ENCODE measurements at regions not wholly inside any gene's neighbourhood (a gene's known extent, or its start where the extent isn't known, plus 50 kb on each side); places are given as distances from the start of the nearest gene placed in this dataset.

- DNase-seq (ENCODE audit: low spot score) = no peak
Measured at GRCh38 chr15:70490148-70490837, 273.1 kb downstream of the UACA start.

DNA sequence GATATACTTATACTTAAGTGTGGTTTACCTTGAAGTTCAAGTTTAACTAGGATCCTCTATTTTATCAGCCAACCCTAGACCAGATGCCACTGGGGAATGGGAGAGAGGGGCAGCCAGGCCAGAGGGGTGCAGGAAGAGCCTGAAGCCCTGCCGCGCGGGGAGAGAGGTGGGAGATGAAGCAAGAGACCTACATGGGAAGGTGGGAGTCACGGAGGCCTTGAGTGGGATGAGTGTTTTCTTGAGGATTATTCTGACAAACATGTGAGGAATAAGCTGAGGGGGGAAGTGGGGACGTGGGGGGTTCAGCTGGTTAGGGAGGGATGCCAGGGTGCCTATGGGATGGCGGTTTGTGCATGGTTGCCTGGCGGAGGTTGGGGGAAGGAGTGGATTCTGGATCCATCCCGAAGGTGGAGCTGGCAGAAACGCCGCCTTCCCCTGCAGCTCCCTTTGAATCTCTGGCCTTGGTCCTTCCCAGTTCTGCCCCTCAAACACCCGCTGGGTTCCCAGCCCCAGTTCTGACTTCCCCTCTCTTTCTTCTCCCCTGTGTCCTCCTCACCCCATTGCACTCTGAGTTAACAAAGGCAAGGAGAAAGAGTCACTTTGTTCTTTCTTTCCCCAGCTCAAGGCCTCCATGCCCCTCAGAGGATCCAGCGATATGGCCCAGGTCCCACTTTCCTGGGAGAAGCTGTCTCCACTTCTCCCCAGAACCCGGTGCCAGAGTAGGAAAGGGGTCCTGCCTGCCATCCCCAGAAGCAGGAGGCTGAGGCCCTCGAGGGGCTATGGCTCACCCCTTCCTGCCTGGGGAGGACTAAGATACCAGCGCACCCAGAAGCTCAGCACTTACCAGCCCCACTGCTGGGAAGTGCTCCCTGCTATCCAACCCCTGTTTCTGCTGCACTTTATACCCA lies 274.2 kb downstream of the UACA start:
- DNase-seq (ENCODE audit: low spot score) = no peak

- DNase-seq (ENCODE audit: low spot score) = peak; percentile 77
Measured at GRCh38 chr15:70488002-70488605, 275.3 kb downstream of the UACA start.

- no peak for DNase-seq (ENCODE audit: low spot score)
Measured at GRCh38 chr15:70487387-70487740, 276.0 kb downstream of the UACA start.

- DNase-seq (ENCODE audit: low spot score) = peak; percentile 74
Measured at GRCh38 chr15:70486451-70487386, 276.6 kb downstream of the UACA start.

DNA sequence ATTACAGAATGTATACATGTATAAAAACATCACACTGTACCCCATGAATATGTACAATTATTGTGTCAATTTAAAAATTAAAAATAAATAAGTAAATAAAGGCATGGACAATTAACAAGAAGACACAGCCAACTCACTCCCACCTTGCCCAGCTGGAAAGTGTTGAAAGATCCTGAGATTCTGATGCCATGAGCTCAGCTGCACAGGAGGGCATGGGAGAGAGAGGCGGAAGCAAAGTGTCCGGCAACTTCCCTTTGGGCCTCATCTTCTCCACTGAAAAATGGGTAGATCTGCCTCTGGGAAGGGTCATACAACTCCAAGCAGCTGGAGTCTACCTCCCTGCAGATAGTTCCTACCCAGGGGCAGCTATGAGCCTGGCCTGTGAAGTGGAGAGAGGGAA lies 277.3 kb downstream of the UACA start:
- no peak for DNase-seq (ENCODE audit: low spot score)

GRCh38 chr15:70484993-70485392 lies 278.4 kb downstream of the UACA start:
- no peak for DNase-seq (ENCODE audit: low spot score)

- no peak for DNase-seq (ENCODE audit: low spot score)
Measured at GRCh38 chr15:70483513-70483912, 279.8 kb downstream of the UACA start.

DNA sequence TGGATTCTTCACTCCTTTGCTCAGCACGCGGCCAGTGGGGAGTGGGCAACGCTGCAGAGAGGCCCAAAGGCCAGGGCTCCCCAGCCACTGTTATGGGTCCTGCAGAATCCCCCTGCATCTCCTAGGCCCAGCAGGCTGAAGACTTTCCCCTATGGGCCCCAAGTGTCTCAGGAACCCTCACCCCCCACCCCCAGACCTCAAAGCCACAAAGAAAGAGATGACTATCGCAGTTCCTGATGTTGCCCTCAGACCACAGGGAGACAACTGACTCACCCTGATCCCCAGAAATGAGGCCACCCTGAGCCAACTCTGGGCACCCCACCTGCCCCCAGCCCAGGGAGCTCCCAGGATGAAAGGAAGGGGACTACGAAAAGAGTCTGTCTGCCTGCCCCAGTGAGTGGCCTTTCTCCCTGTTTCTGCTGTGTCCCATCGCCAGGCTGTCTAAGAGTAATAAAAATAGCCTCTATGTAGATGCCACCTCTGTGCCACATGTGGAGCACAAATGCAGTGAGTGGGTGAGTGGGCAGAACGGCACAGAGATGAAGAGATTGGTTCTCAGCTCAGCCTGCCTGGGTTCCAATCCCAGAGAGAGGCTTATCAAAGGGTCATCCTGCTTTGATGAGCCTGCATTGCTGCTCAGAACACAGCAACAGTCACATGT lies 283.0 kb downstream of the UACA start:
- no peak for DNase-seq (ENCODE audit: low spot score)

- no peak for DNase-seq (ENCODE audit: low spot score)
Measured at GRCh38 chr15:70479785-70480184, 283.6 kb downstream of the UACA start.

- no peak for DNase-seq (ENCODE audit: low spot score)
Measured at GRCh38 chr15:70479056-70479455, 284.3 kb downstream of the UACA start.

DNA sequence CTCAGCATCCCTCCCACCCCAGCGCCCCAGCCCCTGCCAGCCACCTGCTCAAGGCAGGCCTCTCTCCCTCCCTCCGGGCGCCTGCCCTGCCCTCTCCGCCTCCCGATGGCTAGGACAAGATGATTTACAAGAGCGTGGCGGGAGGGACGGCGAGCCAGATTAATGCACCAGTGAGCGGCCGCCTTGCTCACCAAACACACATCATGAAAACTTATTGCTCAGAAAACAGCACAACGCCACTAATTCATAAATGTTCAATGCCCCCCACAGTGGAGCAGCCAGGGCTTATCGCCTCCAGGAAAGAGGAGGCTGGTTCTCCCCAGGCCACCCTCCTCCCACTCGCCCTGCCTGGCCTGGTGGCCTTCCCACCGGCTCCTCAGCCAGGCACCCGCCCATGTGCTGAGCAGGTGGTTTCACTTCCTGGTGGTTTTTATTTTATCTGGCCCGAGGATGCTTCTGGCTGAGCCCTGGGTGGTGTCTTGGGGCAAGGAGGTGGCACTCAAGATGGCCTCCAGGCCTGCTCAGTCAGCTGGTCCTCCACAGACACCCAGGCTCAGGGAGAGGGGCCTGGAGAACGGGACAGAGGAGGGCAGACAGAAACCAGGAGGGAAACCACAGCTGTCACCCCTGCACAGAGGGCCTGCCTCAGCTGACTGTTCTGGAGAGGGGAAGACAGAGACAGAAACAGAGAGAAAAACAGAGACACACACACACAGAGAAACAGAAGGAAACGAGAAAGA lies 284.9 kb downstream of the UACA start:
- DNase-seq (ENCODE audit: low spot score) = no peak

- no peak for DNase-seq (ENCODE audit: low spot score)
Measured at GRCh38 chr15:70477750-70478250, 285.6 kb downstream of the UACA start.

DNA sequence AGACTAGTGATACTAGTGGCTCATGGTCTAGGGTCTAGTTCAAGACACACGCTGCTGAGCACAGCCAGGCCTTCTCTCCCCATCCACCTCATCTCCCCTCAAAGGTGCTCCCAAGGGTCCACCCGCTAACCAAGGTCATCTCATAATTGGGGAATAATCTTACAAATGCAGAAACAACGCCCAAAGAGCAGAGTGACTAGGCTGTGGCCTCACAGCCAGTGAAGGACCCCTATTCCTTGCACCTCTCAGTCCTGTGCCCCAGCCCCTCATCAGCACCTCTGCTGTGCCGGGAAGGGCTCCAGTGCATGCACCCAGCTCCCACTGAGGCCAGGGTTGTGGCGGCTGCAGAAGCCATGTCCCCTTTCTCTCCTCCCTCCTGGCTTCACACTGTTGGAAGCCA lies 286.9 kb downstream of the UACA start:
- no peak for DNase-seq (ENCODE audit: low spot score)

DNA sequence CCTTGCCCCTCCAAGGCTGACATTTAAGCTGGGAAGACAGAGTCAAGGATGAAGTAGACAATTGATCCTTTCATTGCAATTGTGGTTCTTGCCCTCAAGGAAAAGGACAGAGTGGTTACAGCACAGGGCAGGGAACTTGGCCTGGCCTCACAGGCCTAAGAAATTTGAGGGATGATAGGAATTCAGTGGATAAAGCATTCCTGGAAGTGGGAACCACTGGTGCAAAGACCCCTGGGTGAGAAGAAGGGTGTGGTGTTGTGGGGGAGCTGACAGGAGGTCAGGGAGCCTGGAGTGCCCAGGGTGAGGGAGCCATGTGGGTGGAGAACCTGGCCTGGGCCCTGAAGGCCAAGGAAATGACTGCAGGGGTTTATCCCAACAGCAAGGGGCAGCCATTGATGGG lies 287.4 kb downstream of the UACA start:
- DNase-seq (ENCODE audit: low spot score) = no peak

DNA sequence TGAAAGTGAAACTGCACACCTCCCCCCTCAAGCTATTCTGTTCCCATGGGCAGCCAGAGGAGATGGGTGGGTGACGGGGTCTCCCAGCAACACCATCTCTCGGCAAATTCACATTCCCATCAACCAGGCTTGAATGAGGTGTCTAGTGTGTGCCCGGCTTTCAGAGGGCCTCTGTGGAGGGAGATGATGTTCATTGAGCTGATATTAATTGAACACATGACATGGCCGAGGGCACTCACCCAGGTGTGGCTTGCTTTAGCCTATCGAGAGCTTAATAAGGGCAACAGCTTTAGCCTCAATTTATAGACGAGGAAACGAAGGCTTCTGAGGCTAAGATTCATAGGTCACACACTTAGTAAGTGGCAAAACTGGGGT lies 288.0 kb downstream of the UACA start:
- DNase-seq (ENCODE audit: low spot score) = no peak

DNA sequence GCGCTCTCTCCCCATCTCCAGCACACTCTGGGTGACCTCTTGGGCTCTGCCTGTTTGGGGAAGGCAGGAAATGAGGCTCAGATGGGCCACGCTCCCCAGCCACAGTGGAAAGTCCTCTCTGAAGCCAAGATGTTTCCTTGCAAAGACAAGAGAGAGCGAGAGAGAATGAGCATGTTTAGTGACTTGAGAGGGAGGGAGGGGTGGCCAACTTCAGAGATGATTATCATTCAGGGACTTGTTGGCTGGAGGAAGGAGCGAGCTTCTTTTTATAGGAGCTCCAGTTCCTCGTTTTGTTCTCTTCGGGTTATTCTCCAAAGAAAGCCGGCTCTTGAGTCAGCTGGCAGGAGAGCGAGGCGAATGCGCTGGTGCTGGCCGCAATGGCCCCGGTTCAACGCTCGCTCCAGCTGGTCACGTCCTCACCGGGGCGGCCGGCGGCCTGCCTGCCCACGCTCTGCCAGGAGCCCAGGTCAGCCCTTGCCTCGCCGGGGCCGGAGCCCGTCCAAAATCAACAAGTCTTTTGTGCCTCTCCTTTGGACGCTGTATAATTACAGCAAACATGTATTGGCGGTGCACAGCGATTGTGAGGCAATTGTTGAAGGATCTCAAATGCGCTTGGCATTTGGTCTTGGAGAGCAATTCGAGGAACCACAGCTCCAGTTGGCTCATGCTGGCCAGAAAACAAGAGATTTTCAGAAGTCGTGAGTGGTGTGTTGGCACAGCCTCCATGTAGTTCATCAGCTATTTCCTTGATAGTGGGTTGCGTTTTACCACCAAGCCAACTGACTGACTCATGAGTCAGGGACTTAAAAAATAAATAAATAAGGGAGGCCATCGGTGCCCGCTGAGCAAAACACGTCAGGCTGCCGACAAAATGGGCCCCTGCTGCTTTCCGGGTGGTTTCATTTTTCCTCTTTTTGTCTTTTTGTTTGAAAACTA lies 288.6 kb downstream of the UACA start:
- DNase-seq (ENCODE audit: low spot score) = peak; percentile 86

DNA sequence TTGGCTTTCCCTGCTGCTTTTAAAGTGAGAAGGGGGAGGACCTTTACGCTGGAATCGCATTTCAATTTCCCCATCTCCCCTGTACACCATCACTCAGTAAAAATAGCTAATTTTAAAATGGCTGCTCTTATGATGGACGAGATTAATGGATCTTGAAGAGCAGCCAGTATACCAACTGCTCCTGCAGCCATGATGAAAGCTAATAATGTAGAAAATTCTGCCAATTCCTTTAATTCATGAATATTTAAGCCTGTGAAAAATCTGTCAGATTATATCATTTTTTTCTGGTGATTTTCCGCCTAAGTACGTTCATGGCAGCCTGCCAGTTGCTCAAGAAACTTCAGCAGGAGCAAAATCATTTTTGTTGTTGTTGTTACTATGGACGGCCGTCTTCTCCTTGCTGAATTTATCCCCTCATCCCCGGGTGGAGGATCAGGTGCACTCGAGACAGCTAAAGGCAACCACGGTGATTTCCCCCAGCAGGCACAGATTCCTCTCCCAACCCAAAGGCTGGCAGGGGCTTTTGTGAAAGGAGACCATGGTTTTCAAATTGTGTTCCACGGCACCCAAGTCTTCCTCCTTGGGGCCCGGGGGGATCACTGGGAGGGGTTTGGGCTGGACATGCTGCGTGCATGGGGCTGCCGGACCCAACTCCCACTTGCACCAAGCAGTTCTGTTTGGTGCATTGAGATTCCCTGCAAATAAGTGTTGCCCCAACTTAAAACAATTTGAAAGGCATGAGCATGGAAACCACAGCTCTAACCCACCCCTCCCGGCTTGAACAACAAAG lies 289.6 kb downstream of the UACA start:
- no peak for DNase-seq (ENCODE audit: low spot score)

DNA sequence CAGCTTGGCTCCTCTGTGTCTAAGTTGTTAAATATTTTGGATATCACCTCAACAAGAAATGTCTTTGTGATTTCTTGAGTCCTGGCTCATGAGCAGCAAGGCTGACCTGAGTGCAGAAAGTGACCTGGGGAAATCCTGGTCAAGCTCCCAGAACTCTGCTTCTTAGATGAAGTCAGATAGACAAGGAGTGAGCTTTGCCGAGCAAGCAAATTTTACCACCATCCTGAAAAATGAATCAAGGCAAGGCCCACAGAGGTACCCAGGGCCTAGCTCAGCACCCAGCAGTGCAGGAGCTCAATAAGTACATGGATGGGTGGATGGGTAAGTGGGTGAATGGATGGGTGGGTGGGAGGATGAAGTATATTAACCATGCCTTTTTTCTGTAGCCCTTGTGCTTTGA lies 291.8 kb downstream of the UACA start:
- no peak for DNase-seq (ENCODE audit: low spot score)

Measured in hepatic stellate cell (primary cell).